ENCODE measurements at regions not wholly inside any gene's neighbourhood (a gene's known extent, or its start where the extent isn't known, plus 50 kb on each side); places are given as distances from the start of the nearest gene placed in this dataset.
"Not testable (repeated sequence)": the region's sequence is repeated elsewhere in the genome, so short reads cannot be mapped to it uniquely, and the experiment has no call there.

GRCh38 chr4:179683661-179684060 is 2241.4 kb upstream of the AGA start:
- not testable (repeated sequence) for TF ChIP-seq CTCF (conservative IDR thresholded peaks at IDR 0.05); ZFX (IDR thresholded peaks at IDR 0.05)

Measured in C4-2B (cell line).